H1 (cell line): ENCODE measurements at regions not wholly inside any gene's neighbourhood (a gene's known extent, or its start where the extent isn't known, plus 50 kb on each side); places are given as distances from the start of the nearest gene placed in this dataset.

Experiments
- CTCF ChIA-PET: fragments of 300-600 bp; sonication (Branson Sonifier 250); formaldehyde crosslinking; loops from one replicate; lab custom pipeline; 2021; ENCODE audit not compliant: partially characterized antibody; lab: Charles Lee
- POLR2A ChIA-PET: fragments of 300-600 bp; sonication (Branson Sonifier 250); formaldehyde crosslinking; loops from one replicate; lab custom pipeline; 2021; ENCODE audit warnings: inconsistent platforms; ENCODE audit not compliant: partially characterized antibody; lab: Charles Lee
- DNase-seq, 2 experiments: peaks; one replicate each; pipeline versions ENCODE4 v3.0.0 to v3.0.0-alpha.2; 2010 to 2022; ENCODE audit warnings: low spot score in 2 of 2, low read depth in 1 of 2, mixed read lengths in 1 of 2
- FAIRE-seq: peaks from 2 replicates; lab custom pipeline; 2011; peaks lifted over from hg19 to GRCh38; lab: Jason Lieb, UNC
- H2AFZ ChIP-seq: 2 replicates; pipeline ENCODE4 v1.8.1; 2012; ENCODE audit warnings: low read length, inconsistent platforms
- H2AK5ac ChIP-seq: 2 replicates; pipeline ENCODE4 v1.6.1; 2013; ENCODE audit warnings: low read depth, low read length
- H2BK120ac ChIP-seq: replicated peaks from 2 replicates; pipeline ENCODE3; 2013; ENCODE audit warnings: low read depth, low read length, inconsistent platforms
- H2BK12ac ChIP-seq: 2 replicates; pipeline ENCODE4 v1.6.1; 2013; ENCODE audit warnings: low read depth, low read length
- H2BK15ac ChIP-seq: 2 replicates; pipeline ENCODE4 v1.6.1; 2013; ENCODE audit warnings: low read length
- H2BK20ac ChIP-seq: 2 replicates; pipeline ENCODE4 v1.6.1; 2013; ENCODE audit warnings: low read length
- H2BK5ac ChIP-seq: 2 replicates; pipeline ENCODE4 v1.6.1; 2013; ENCODE audit warnings: low read depth, low read length
- H3K14ac ChIP-seq: 2 replicates; pipeline ENCODE4 v1.6.1; 2013; ENCODE audit warnings: inconsistent platforms; ENCODE audit not compliant: insufficient read length
- H3K18ac ChIP-seq: 2 replicates; pipeline ENCODE4 v1.6.1; 2013; ENCODE audit warnings: low read length; ENCODE audit errors: extremely low read depth
- H3K23ac ChIP-seq: 2 replicates; pipeline ENCODE4 v1.6.1; 2013; ENCODE audit warnings: inconsistent platforms; ENCODE audit not compliant: insufficient read length
- H3K23me2 ChIP-seq: 2 replicates; pipeline ENCODE4 v1.6.1; 2013; ENCODE audit warnings: low read depth, low read length
- H3K27ac ChIP-seq: 2 replicates; pipeline ENCODE4 v1.6.1; 2011; ENCODE audit warnings: low read depth, low read length, inconsistent platforms
- H3K27me3 ChIP-seq, 4 experiments: replicated peaks in 1 of 4; 1 replicate in 1 of 4; 2 replicates in 3 of 4; pipeline versions ENCODE4 v1.6.1 to v1.8.1; 2011 to 2013; ENCODE audit warnings: low read length in 3 of 4, mild to moderate bottlenecking in 3 of 4, inconsistent platforms in 2 of 4, mixed read lengths in 2 of 4, moderate library complexity in 1 of 4; ENCODE audit not compliant: control insufficient read depth in 3 of 4, insufficient read depth in 3 of 4; ENCODE audit errors: extremely low read depth in 1 of 4
- H3K36me3 ChIP-seq, 4 experiments: 2 replicates each; pipeline versions ENCODE4 v1.6.1 to v1.8.1; 2011 to 2013; ENCODE audit warnings: mild to moderate bottlenecking in 4 of 4, low read length in 3 of 4, moderate library complexity in 2 of 4, control low read depth in 1 of 4, inconsistent platforms in 1 of 4; ENCODE audit not compliant: insufficient read depth in 4 of 4, control insufficient read depth in 2 of 4
- H3K4ac ChIP-seq: replicated peaks from 2 replicates; pipeline ENCODE3; 2013; ENCODE audit warnings: low read length, low read depth, mixed read lengths, inconsistent platforms; ENCODE audit not compliant: insufficient read length
- H3K4me1 ChIP-seq, 4 experiments: replicated peaks in 1 of 4; 1 replicate in 1 of 4; 2 replicates in 3 of 4; pipeline versions ENCODE4 v1.6.1 to v1.8.1; 2011 to 2013; ENCODE audit warnings: low read length in 3 of 4, inconsistent platforms in 2 of 4, mixed read lengths in 1 of 4; ENCODE audit not compliant: insufficient read depth in 4 of 4, control insufficient read depth in 3 of 4
- H3K4me2 ChIP-seq, 2 experiments: 2 replicates each; pipeline versions ENCODE4 v1.6.1 to v1.8.1; 2011 to 2013; ENCODE audit warnings: low read depth in 2 of 2, low read length in 2 of 2, control low read depth in 1 of 2, inconsistent platforms in 1 of 2, mild to moderate bottlenecking in 1 of 2; ENCODE audit not compliant: insufficient read depth in 1 of 2
- H3K4me3 ChIP-seq, 4 experiments: fragments of 200-600, 300-600 bp in 1 of 4; sonication (generic), shearing (Covaris generic), sonication (Bioruptor Twin) in 1 of 4; 2 replicates each; pipeline versions ENCODE4 v1.5.1 to v1.8.1; 2011 to 2016; ENCODE audit warnings: low read length in 4 of 4, low read depth in 3 of 4, control low read depth in 2 of 4, inconsistent platforms in 2 of 4, mild to moderate bottlenecking in 2 of 4, mixed read lengths in 1 of 4, moderate library complexity in 1 of 4; ENCODE audit not compliant: insufficient read depth in 2 of 4; ENCODE audit errors: extremely low read depth in 1 of 4
- H3K56ac ChIP-seq: replicated peaks from 2 replicates; pipeline ENCODE3; 2013; ENCODE audit warnings: low read depth, mild to moderate bottlenecking, mixed read lengths, low read length, inconsistent platforms; ENCODE audit not compliant: insufficient read length
- H3K79me1 ChIP-seq: 2 replicates; pipeline ENCODE4 v1.6.1; 2013; ENCODE audit warnings: low read depth, low read length, control low read depth
- H3K79me2 ChIP-seq, 2 experiments: 2 replicates each; pipeline versions ENCODE4 v1.6.1 to v1.8.1; 2012 to 2013; ENCODE audit warnings: low read length in 2 of 2, mild to moderate bottlenecking in 2 of 2, inconsistent platforms in 1 of 2; ENCODE audit not compliant: insufficient read depth in 2 of 2, control insufficient read depth in 1 of 2
- H3K9ac ChIP-seq, 4 experiments: replicated peaks in 1 of 4; 1 replicate in 1 of 4; 2 replicates in 3 of 4; pipeline versions ENCODE4 v1.6.1 to v1.8.1; 2011 to 2013; ENCODE audit warnings: low read depth in 3 of 4, low read length in 3 of 4, control low read depth in 2 of 4, mild to moderate bottlenecking in 2 of 4, moderate library complexity in 2 of 4, inconsistent platforms in 1 of 4; ENCODE audit errors: extremely low read depth in 1 of 4
- H3K9me3 ChIP-seq, 2 experiments: 2 replicates each; pipeline versions ENCODE4 v1.6.1 to v1.8.1; 2012 to 2013; ENCODE audit warnings: mild to moderate bottlenecking in 2 of 2, moderate library complexity in 2 of 2, control low read depth in 1 of 2, inconsistent platforms in 1 of 2, low read depth in 1 of 2, low read length in 1 of 2, mixed read lengths in 1 of 2; ENCODE audit not compliant: insufficient read depth in 2 of 2
- H4K20me1 ChIP-seq, 2 experiments: replicated peaks in 1 of 2; 2 replicates each; pipeline versions ENCODE3 to v1.8.1; 2011 to 2013; ENCODE audit warnings: inconsistent platforms in 2 of 2, low read length in 2 of 2, mild to moderate bottlenecking in 1 of 2; ENCODE audit not compliant: insufficient read depth in 2 of 2, control insufficient read depth in 1 of 2
- H4K5ac ChIP-seq: 2 replicates; pipeline ENCODE4 v1.6.1; 2013; ENCODE audit warnings: low read length, low read depth, mixed read lengths, inconsistent platforms; ENCODE audit not compliant: insufficient read length
- H4K8ac ChIP-seq: 2 replicates; pipeline ENCODE4 v1.8.0; 2013; ENCODE audit warnings: mild to moderate bottlenecking, moderate library complexity, low read length, inconsistent platforms; ENCODE audit not compliant: insufficient read depth; ENCODE audit errors: extremely low read depth
- H4K91ac ChIP-seq: replicated peaks from 2 replicates; pipeline ENCODE3; 2013; ENCODE audit warnings: low read length, mixed read lengths, inconsistent platforms; ENCODE audit not compliant: insufficient read length
- BCL11A ChIP-seq, 2 experiments: IDR thresholded peaks; one replicate each; pipeline ENCODE4 v1.6.1; 2011; ENCODE audit warnings: low read depth in 2 of 2, low read length in 2 of 2, mild to moderate bottlenecking in 2 of 2
- CTCF ChIP-seq, 3 experiments: IDR thresholded peaks; 1 replicate in 2 of 3; 2 replicates in 1 of 3; pipeline versions ENCODE4 v1.5.1 to v1.6.1; 2011; ENCODE audit warnings: low read length in 3 of 3, mild to moderate bottlenecking in 3 of 3, inconsistent platforms in 2 of 3, low read depth in 1 of 3, moderate library complexity in 1 of 3; ENCODE audit not compliant: insufficient read depth in 1 of 3; ENCODE audit errors: control extremely low read depth in 1 of 3
- EGR1 ChIP-seq: IDR thresholded peaks from 2 replicates; pipeline ENCODE4 v1.6.1; 2011; ENCODE audit warnings: low read depth, low read length, borderline replicate concordance
- EP300 ChIP-seq, 2 experiments: IDR thresholded peaks; 1 replicate in 1 of 2; 2 replicates in 1 of 2; pipeline ENCODE4 v1.6.1; 2011 to 2012; ENCODE audit warnings: low read depth in 2 of 2, low read length in 2 of 2, mild to moderate bottlenecking in 2 of 2, borderline replicate concordance in 1 of 2, inconsistent platforms in 1 of 2, moderate library complexity in 1 of 2
- EZH2 ChIP-seq: fragments of 200-600 bp; sonication (generic); IDR thresholded peaks from 2 replicates; pipeline ENCODE4 v1.7.1; 2012; ENCODE audit warnings: low read depth, mild to moderate bottlenecking, moderate library complexity, low read length, inconsistent platforms; ENCODE audit not compliant: severe bottlenecking
- FOSL1 ChIP-seq: IDR thresholded peaks from 2 replicates; pipeline ENCODE4 v1.6.1; 2011; ENCODE audit warnings: mild to moderate bottlenecking, low read depth, low read length, moderate library complexity; ENCODE audit not compliant: insufficient read depth
- HDAC2 ChIP-seq, 2 experiments: fragments of 300-600 bp in 1 of 2; sonication (generic) in 1 of 2; IDR thresholded peaks; 2 replicates each; pipeline ENCODE4 v1.6.1; 2011 to 2012; ENCODE audit warnings: low read depth in 2 of 2, low read length in 2 of 2, mild to moderate bottlenecking in 2 of 2, moderate library complexity in 2 of 2, borderline replicate concordance in 1 of 2, inconsistent platforms in 1 of 2
- PHF8 ChIP-seq: fragments of 200-600 bp; sonication (generic); conservative IDR thresholded peaks from 2 replicates; pipeline ENCODE4 v1.7.1; 2012; ENCODE audit warnings: low read depth, mild to moderate bottlenecking, inconsistent platforms, low read length, moderate library complexity
- POU5F1 ChIP-seq: IDR thresholded peaks from 2 replicates; pipeline ENCODE4 v1.6.1; 2011; ENCODE audit warnings: low read depth, mild to moderate bottlenecking, low read length, moderate library complexity
- RNF2 ChIP-seq: fragments of 200-900, 300-1000 bp; sonication (generic); IDR thresholded peaks from 2 replicates; pipeline ENCODE4 v1.7.1; 2016; ENCODE audit warnings: borderline replicate concordance, low read depth, mild to moderate bottlenecking, antibody characterized with exemption, low read length; ENCODE audit not compliant: poor library complexity, severe bottlenecking; ENCODE audit errors: missing control alignments
- SIRT6 ChIP-seq: IDR thresholded peaks from one replicate; pipeline ENCODE4 v1.7.1; 2012; ENCODE audit warnings: low read length, inconsistent platforms
- WGBS, 2 experiments: shearing (Covaris generic) in 1 of 2; methylation state at CpG; one replicate each; pipeline versions ENCODE4 v1.1.6 to v1.1.7; 2013 to 2015; ENCODE audit warnings: low lambda C conversion rate in 2 of 2, mixed read lengths in 2 of 2, inconsistent platforms in 1 of 2, low coverage in 1 of 2, missing lambda C conversion rate in 1 of 2; ENCODE audit not compliant: insufficient replicate concordance in 2 of 2, insufficient coverage in 1 of 2, insufficient read length in 1 of 2; ENCODE audit errors: extremely low coverage in 1 of 2, missing lambda C conversion rate in 1 of 2; 5-methylcytosine and 5-hydroxymethylcytosine counted together

DNA sequence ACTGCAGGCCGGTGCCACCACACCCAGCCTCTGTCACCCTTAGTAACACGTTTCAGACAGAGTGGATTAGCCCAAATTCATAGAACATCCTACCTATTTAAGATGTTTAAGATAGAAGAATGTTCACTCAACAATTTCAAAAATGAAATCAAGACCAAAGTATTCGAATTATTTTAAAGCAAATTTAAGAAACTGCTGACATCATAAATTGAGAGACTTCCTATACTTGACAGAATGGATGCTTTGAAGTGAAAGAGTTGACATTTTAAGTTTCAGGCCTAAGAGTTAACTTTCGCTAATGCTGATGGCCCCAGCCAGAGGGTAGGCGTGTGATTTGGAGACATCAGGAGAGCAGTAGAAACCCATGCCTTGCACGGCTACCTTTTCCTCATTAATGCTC, 271.9 kb downstream of the SS18 start:
- H2BK20ac ChIP-seq: no peak overlapping the region
- no peak for FAIRE-seq
- no peak overlapping the region for H3K4me2 ChIP-seq
- no peak for TF ChIP-seq EZH2
- no peak for TF ChIP-seq EP300 (IDR thresholded peaks at IDR 0.05; ENCODE audit: borderline replicate concordance in 1 of 2, low read depth in 2 of 2, low read length in 2 of 2)
- TF ChIP-seq PHF8: no peak
- TF ChIP-seq FOSL1: no peak
- no peak for TF ChIP-seq BCL11A (IDR thresholded peaks at IDR 0.05; ENCODE audit: low read depth in 2 of 2, low read length in 2 of 2)
- no peak for TF ChIP-seq EGR1
- no peak for TF ChIP-seq CTCF (IDR thresholded peaks at IDR 0.05; ENCODE audit: control extremely low read depth in 1 of 3, insufficient read depth in 1 of 3, low read depth in 1 of 3, low read length in 3 of 3)
- TF ChIP-seq HDAC2 (IDR thresholded peaks at IDR 0.05; ENCODE audit: borderline replicate concordance in 1 of 2, low read depth in 2 of 2, low read length in 2 of 2): no peak
- TF ChIP-seq RNF2: no peak
- TF ChIP-seq POU5F1: no peak
- no peak for TF ChIP-seq SIRT6

More for the DNA sequence above, 271.9 kb downstream of the SS18 start:
- no peak overlapping the region for H2BK15ac ChIP-seq
- H3K23me2 ChIP-seq: no peaks in the 10 kb centered on the region
- H3K9me3 ChIP-seq: no peaks in the 10 kb centered on the region
- DNase-seq: no peak
- H2AK5ac ChIP-seq: no peak overlapping the region
- H3K36me3 ChIP-seq: no peaks in the 10 kb centered on the region
- H4K8ac ChIP-seq: no peak overlapping the region
- H4K5ac ChIP-seq: no peak overlapping the region
- H2BK12ac ChIP-seq: no peak overlapping the region
- no peaks in the 10 kb centered on the region for H3K79me1 ChIP-seq
- no peak overlapping the region for H2BK120ac ChIP-seq
- 90% methylated on average over 6 of the region's 6 CpGs; no CpG with 5 or more reads in 1 of the 2 experiments for WGBS, 2 experiments
- no peak overlapping the region for H3K14ac ChIP-seq
- no peak overlapping the region for H2AFZ ChIP-seq
- no peak overlapping the region for H3K23ac ChIP-seq
- no peak overlapping the region for H3K18ac ChIP-seq
- H4K91ac ChIP-seq: no peak overlapping the region
- no peak overlapping the region for H3K56ac ChIP-seq
- no peaks in the 10 kb centered on the region for H3K79me2 ChIP-seq
- no peaks in the 10 kb centered on the region for H3K4me1 ChIP-seq
- H3K4ac ChIP-seq: no peak overlapping the region
- CTCF ChIA-PET: interaction anchor here (1.2 to 3.1 kb wide), 2 partner anchors 10 to 13 kb away, joined by 3 to 17 read pairs; no protein-coding TSS in a partner anchor
- no peak overlapping the region for H2BK5ac ChIP-seq
- H3K9ac ChIP-seq: no peak overlapping the region
- no peaks in the 10 kb centered on the region; a peak in 1 of 7 replicates for H3K27me3 ChIP-seq
- no peaks in the 10 kb centered on the region for H4K20me1 ChIP-seq
- no peak overlapping the region for H3K4me3 ChIP-seq
- POLR2A ChIA-PET: no interaction called here
- no peak overlapping the region for H3K27ac ChIP-seq
